HEK293 (cell line): ENCODE measurements at regions not wholly inside any gene's neighbourhood (a gene's known extent, or its start where the extent isn't known, plus 50 kb on each side); places are given as distances from the start of the nearest gene placed in this dataset.

Source experiments
- KLF7 ChIP-seq: fragments of 450-650 bp; formaldehyde crosslinking; IDR thresholded peaks from 2 replicates; pipeline ENCODE4 v1.5.1; 2016; ENCODE audit warnings: missing biosample characterization, missing genetic modification characterization, borderline replicate concordance
- KLF8 ChIP-seq: fragments of 450-650 bp; formaldehyde crosslinking; IDR thresholded peaks from 2 replicates; pipeline ENCODE4 v1.5.1; 2016; ENCODE audit warnings: missing biosample characterization, missing genetic modification characterization
- OSR2 ChIP-seq: fragments of 450-650 bp; formaldehyde crosslinking; IDR thresholded peaks from 2 replicates; pipeline ENCODE4 v1.5.1; 2016; ENCODE audit warnings: missing biosample characterization, missing genetic modification characterization
- PATZ1 ChIP-seq: fragments of 450-650 bp; formaldehyde crosslinking; IDR thresholded peaks from 2 replicates; pipeline ENCODE4 v1.5.1; 2016; ENCODE audit warnings: missing biosample characterization, missing genetic modification characterization
- SP2 ChIP-seq: fragments of 450-650 bp; formaldehyde crosslinking; IDR thresholded peaks from 2 replicates; pipeline ENCODE4 v1.5.1; 2016; ENCODE audit warnings: missing biosample characterization, missing genetic modification characterization
- SP3 ChIP-seq: fragments of 450-650 bp; formaldehyde crosslinking; IDR thresholded peaks from 2 replicates; pipeline ENCODE4 v1.5.1; 2016; ENCODE audit warnings: missing biosample characterization, missing genetic modification characterization
- TRIM28 ChIP-seq: IDR thresholded peaks from 2 replicates; pipeline ENCODE4 v1.6.1; 2011; ENCODE audit warnings: low read length, control low read depth, borderline replicate concordance
- YY1 ChIP-seq: fragments of 450-650 bp; formaldehyde crosslinking; IDR thresholded peaks from 2 replicates; pipeline ENCODE4 v1.5.1; 2018; ENCODE audit warnings: missing biosample characterization, missing genetic modification characterization
- YY2 ChIP-seq: fragments of 450-650 bp; formaldehyde crosslinking; IDR thresholded peaks from 2 replicates; pipeline ENCODE4 v1.5.1; 2016; ENCODE audit warnings: missing biosample characterization, missing genetic modification characterization
- ZBTB17 ChIP-seq: fragments of 450-650 bp; formaldehyde crosslinking; IDR thresholded peaks from 2 replicates; pipeline ENCODE4 v1.5.1; 2016; ENCODE audit warnings: missing biosample characterization, missing genetic modification characterization
- ZBTB48 ChIP-seq: fragments of 450-650 bp; formaldehyde crosslinking; IDR thresholded peaks from 2 replicates; pipeline ENCODE4 v1.5.1; 2016; ENCODE audit warnings: missing biosample characterization, missing genetic modification characterization
- ZBTB7A ChIP-seq: fragments of 450-650 bp; formaldehyde crosslinking; IDR thresholded peaks from 2 replicates; pipeline ENCODE4 v1.5.1; 2016; ENCODE audit warnings: low read depth, missing biosample characterization, missing genetic modification characterization
- ZNF121 ChIP-seq: fragments of 450-650 bp; formaldehyde crosslinking; IDR thresholded peaks from 2 replicates; pipeline ENCODE4 v1.5.1; 2016; ENCODE audit warnings: missing biosample characterization, missing genetic modification characterization
- ZNF214 ChIP-seq: fragments of 450-650 bp; formaldehyde crosslinking; IDR thresholded peaks from 2 replicates; pipeline ENCODE4 v1.5.1; 2017; ENCODE audit warnings: missing biosample characterization, mild to moderate bottlenecking, missing genetic modification characterization, borderline replicate concordance
- ZNF404 ChIP-seq: fragments of 450-650 bp; formaldehyde crosslinking; IDR thresholded peaks from 2 replicates; pipeline ENCODE4 v1.5.1; 2017; ENCODE audit warnings: missing biosample characterization, missing genetic modification characterization
- ZNF433 ChIP-seq: fragments of 450-650 bp; formaldehyde crosslinking; IDR thresholded peaks from 2 replicates; pipeline ENCODE4 v1.5.1; 2016; ENCODE audit warnings: missing biosample characterization, missing genetic modification characterization, low read depth
- ZNF48 ChIP-seq: fragments of 450-650 bp; formaldehyde crosslinking; IDR thresholded peaks from 2 replicates; pipeline ENCODE4 v1.5.1; 2016; ENCODE audit warnings: missing biosample characterization, missing genetic modification characterization
- ZNF555 ChIP-seq: fragments of 450-650 bp; formaldehyde crosslinking; conservative IDR thresholded peaks from 2 replicates; pipeline ENCODE4 v1.5.1; 2017; ENCODE audit warnings: missing biosample characterization, mild to moderate bottlenecking, missing genetic modification characterization, inconsistent platforms
- ZNF623 ChIP-seq: fragments of 450-650 bp; formaldehyde crosslinking; IDR thresholded peaks from 2 replicates; pipeline ENCODE4 v1.5.1; 2016; ENCODE audit warnings: missing biosample characterization, missing genetic modification characterization
- ZNF677 ChIP-seq: fragments of 450-650 bp; IDR thresholded peaks from 2 replicates; pipeline ENCODE4 v1.5.0; 2018; ENCODE audit warnings: missing biosample characterization, mild to moderate bottlenecking, missing genetic modification characterization, moderate library complexity
- ZNF76 ChIP-seq: fragments of 450-650 bp; formaldehyde crosslinking; IDR thresholded peaks from 2 replicates; pipeline ENCODE4; 2016; ENCODE audit warnings: low read depth, missing biosample characterization, missing genetic modification characterization, borderline replicate concordance
- ZSCAN30 ChIP-seq: fragments of 450-650 bp; IDR thresholded peaks from 2 replicates; pipeline ENCODE4 v1.5.1; 2018; ENCODE audit warnings: missing biosample characterization, mild to moderate bottlenecking, missing genetic modification characterization, moderate library complexity
- TF ChIP-seq, protein P1 (sequence below): fragments of 450-650 bp; IDR thresholded peaks from 2 replicates; pipeline ENCODE4 v1.5.1; 2018; ENCODE audit warnings: missing biosample characterization, mild to moderate bottlenecking, missing genetic modification characterization
- TF ChIP-seq, protein P2 (sequence below): fragments of 450-650 bp; formaldehyde crosslinking; optimal IDR thresholded peaks from 2 replicates; pipeline ENCODE3; 2016; ENCODE audit warnings: missing biosample characterization, mild to moderate bottlenecking, missing genetic modification characterization
- TF ChIP-seq, protein P3 (sequence below): fragments of 450-650 bp; formaldehyde crosslinking; IDR thresholded peaks from 2 replicates; pipeline ENCODE4 v1.5.1; 2016; ENCODE audit warnings: missing biosample characterization, missing genetic modification characterization
- TF ChIP-seq, protein P4 (sequence below): fragments of 450-650 bp; formaldehyde crosslinking; IDR thresholded peaks from 2 replicates; pipeline ENCODE4 v1.5.1; 2016; ENCODE audit warnings: missing biosample characterization, missing genetic modification characterization
- TF ChIP-seq, protein P5 (sequence below): fragments of 450-650 bp; formaldehyde crosslinking; IDR thresholded peaks from 2 replicates; pipeline ENCODE4 v1.5.1; 2016; ENCODE audit warnings: missing biosample characterization, missing genetic modification characterization

DNA sequence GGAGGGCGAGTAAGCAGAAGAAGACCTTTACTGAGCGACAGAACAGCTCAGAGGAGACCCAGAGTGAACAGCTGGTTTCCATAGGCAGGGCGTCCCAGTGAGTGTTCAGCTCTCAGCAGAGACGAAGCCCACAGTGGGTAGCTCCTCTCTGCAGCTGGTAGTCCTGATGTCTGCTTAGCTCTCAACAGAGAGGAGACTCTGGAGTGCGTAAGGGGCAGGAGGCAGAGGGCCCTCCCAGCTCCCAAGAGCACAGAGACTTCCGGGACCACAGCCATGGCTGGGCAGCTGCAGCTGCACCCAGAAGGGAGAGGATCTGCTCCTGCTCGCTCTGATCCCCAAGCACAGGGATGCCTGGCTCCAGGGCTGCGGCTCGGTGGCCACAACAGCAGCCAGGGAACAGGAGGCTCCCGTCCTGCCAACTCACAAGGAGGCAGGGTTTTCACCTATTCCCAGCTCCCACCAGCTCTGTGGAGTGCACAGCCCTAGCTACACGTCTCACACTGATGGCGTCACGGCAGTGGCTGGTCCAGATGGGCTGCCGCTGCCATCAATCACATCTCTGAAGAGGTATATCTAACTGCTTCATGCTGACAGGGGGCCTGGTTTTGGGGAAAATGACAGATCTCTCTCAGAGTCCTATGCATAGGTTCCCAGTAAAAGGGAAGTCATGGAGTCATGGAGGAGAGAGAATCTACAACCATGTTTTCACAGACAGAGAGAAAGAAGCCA lies 2660.1 kb upstream of the PCDH20 start (continued):
- TF ChIP-seq, protein P1, sequence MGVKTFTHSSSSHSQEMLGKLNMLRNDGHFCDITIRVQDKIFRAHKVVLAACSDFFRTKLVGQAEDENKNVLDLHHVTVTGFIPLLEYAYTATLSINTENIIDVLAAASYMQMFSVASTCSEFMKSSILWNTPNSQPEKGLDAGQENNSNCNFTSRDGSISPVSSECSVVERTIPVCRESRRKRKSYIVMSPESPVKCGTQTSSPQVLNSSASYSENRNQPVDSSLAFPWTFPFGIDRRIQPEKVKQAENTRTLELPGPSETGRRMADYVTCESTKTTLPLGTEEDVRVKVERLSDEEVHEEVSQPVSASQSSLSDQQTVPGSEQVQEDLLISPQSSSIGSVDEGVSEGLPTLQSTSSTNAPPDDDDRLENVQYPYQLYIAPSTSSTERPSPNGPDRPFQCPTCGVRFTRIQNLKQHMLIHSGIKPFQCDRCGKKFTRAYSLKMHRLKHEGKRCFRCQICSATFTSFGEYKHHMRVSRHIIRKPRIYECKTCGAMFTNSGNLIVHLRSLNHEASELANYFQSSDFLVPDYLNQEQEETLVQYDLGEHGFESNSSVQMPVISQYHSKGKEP (tag by site-specific recombination), result no peak
- TF ChIP-seq SP2 (peak; percentile 72), ZSCAN30 (tag by site-specific recombination) (no peak), ZNF214 (tag by site-specific recombination) (no peak), ZNF433 (tag by site-specific recombination) (no peak), ZNF555 (tag by site-specific recombination) (no peak), ZBTB17 (tag by site-specific recombination) (peak; percentile 96), ZNF623 (no peak), ZNF404 (tag by site-specific recombination) (no peak), TRIM28 (no peak), SP3 (tag by site-specific recombination) (peak; percentile 31; the same call in 1 of the 2 replicates), YY2 (tag by site-specific recombination) (peak; percentile 65), KLF8 (peak; percentile 36; the same call in 1 of the 2 replicates), ZNF76 (tag by site-specific recombination) (peak; percentile 76; the same call in 1 of the 2 replicates), KLF7 (tag by site-specific recombination) (no peak), PATZ1 (tag by site-specific recombination) (peak; percentile 52; the same call in 1 of the 2 replicates), ZBTB48 (tag by site-specific recombination) (peak; percentile 68), ZBTB7A (no peak), OSR2 (tag by site-specific recombination) (peak; percentile 25; the same call in 1 of the 2 replicates), ZNF121 (no peak), ZNF48 (tag by site-specific recombination) (no peak), YY1 (tag by site-specific recombination) (peak; percentile 68; the same call in 1 of the 2 replicates), ZNF677 (tag by site-specific recombination) (0 out of 2 replicates have a peak, but pooled peaks have one; percentile 1)
- TF ChIP-seq, protein P2, sequence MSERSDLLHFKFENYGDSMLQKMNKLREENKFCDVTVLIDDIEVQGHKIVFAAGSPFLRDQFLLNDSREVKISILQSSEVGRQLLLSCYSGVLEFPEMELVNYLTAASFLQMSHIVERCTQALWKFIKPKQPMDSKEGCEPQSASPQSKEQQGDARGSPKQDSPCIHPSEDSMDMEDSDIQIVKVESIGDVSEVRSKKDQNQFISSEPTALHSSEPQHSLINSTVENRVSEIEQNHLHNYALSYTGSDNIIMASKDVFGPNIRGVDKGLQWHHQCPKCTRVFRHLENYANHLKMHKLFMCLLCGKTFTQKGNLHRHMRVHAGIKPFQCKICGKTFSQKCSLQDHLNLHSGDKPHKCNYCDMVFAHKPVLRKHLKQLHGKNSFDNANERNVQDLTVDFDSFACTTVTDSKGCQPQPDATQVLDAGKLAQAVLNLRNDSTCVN (tag by site-specific recombination), result peak; percentile 16
- TF ChIP-seq, protein P3, sequence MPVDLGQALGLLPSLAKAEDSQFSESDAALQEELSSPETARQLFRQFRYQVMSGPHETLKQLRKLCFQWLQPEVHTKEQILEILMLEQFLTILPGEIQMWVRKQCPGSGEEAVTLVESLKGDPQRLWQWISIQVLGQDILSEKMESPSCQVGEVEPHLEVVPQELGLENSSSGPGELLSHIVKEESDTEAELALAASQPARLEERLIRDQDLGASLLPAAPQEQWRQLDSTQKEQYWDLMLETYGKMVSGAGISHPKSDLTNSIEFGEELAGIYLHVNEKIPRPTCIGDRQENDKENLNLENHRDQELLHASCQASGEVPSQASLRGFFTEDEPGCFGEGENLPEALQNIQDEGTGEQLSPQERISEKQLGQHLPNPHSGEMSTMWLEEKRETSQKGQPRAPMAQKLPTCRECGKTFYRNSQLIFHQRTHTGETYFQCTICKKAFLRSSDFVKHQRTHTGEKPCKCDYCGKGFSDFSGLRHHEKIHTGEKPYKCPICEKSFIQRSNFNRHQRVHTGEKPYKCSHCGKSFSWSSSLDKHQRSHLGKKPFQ, result peak; percentile 23; the same call in 1 of the 2 replicates
- TF ChIP-seq, protein P4, sequence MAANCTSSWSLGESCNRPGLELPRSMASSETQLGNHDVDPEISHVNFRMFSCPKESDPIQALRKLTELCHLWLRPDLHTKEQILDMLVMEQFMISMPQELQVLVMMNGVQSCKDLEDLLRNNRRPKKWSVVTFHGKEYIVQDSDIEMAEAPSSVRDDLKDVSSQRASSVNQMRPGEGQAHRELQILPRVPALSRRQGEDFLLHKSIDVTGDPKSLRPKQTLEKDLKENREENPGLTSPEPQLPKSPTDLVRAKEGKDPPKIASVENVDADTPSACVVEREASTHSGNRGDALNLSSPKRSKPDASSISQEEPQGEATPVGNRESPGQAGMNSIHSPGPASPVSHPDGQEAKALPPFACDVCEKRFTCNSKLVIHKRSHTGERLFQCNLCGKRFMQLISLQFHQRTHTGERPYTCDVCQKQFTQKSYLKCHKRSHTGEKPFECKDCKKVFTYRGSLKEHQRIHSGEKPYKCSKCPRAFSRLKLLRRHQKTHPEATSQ (tag by site-specific recombination), result no peak
- TF ChIP-seq, protein P5, sequence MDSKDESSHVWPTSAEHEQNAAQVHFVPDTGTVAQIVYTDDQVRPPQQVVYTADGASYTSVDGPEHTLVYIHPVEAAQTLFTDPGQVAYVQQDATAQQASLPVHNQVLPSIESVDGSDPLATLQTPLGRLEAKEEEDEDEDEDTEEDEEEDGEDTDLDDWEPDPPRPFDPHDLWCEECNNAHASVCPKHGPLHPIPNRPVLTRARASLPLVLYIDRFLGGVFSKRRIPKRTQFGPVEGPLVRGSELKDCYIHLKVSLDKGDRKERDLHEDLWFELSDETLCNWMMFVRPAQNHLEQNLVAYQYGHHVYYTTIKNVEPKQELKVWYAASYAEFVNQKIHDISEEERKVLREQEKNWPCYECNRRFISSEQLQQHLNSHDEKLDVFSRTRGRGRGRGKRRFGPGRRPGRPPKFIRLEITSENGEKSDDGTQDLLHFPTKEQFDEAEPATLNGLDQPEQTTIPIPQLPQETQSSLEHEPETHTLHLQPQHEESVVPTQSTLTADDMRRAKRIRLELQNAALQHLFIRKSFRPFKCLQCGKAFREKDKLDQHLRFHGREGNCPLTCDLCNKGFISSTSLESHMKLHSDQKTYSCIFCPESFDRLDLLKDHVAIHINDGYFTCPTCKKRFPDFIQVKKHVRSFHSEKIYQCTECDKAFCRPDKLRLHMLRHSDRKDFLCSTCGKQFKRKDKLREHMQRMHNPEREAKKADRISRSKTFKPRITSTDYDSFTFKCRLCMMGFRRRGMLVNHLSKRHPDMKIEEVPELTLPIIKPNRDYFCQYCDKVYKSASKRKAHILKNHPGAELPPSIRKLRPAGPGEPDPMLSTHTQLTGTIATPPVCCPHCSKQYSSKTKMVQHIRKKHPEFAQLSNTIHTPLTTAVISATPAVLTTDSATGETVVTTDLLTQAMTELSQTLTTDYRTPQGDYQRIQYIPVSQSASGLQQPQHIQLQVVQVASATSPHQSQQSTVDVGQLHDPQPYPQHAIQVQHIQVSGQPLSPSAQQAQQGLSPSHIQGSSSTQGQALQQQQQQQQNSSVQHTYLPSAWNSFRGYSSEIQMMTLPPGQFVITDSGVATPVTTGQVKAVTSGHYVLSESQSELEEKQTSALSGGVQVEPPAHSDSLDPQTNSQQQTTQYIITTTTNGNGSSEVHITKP (tag by site-specific recombination), result peak; percentile 96
